Kidney (tissue), 13 donors: ENCODE measurements at regions not wholly inside any gene's neighbourhood (a gene's known extent, or its start where the extent isn't known, plus 50 kb on each side); places are given as distances from the start of the nearest gene placed in this dataset.

Experiments
- DNase-seq, 5 donors: peaks; one replicate each; pipeline ENCODE4 v3.0.0-alpha.2; 2013 to 2020
- FAIRE-seq: peaks from 2 replicates; lab custom pipeline; 2012; peaks lifted over from hg19 to GRCh38; lab: Jason Lieb, UNC
- H3K27ac ChIP-seq, 2 donors: one replicate each; pipeline ENCODE4 v1.7.0; 2013; ENCODE audit warnings: low read depth in 2 of 2, low read length in 2 of 2, inconsistent platforms in 1 of 2
- H3K27me3 ChIP-seq: one replicate; pipeline ENCODE4 v1.7.1; 2013; ENCODE audit warnings: low read length, inconsistent platforms; ENCODE audit not compliant: control insufficient read depth, insufficient read depth
- H3K36me3 ChIP-seq, 3 donors: one replicate each; pipeline versions ENCODE4 v1.7.0 to v1.7.1; 2013; ENCODE audit warnings: low read length in 3 of 3, control low read depth in 1 of 3, inconsistent platforms in 1 of 3; ENCODE audit not compliant: insufficient read depth in 3 of 3, control insufficient read depth in 2 of 3
- H3K4me1 ChIP-seq, 3 donors: one replicate each; pipeline versions ENCODE4 v1.7.0 to v1.7.1; 2013; ENCODE audit warnings: low read length in 3 of 3, inconsistent platforms in 1 of 3, low read depth in 1 of 3; ENCODE audit not compliant: control insufficient read depth in 2 of 3, insufficient read depth in 2 of 3
- H3K4me3 ChIP-seq, 3 donors: one replicate each; pipeline versions ENCODE4 v1.7.0 to v1.8.1; 2013; ENCODE audit warnings: low read length in 3 of 3, control low read depth in 1 of 3, inconsistent platforms in 1 of 3
- H3K9ac ChIP-seq, 3 donors: one replicate each; pipeline versions ENCODE4 v1.7.0 to v1.7.1; 2013; ENCODE audit warnings: low read length in 3 of 3, control low read depth in 1 of 3, inconsistent platforms in 1 of 3
- H3K9me3 ChIP-seq, 3 donors: one replicate each; pipeline versions ENCODE4 v1.7.0 to v1.7.1; 2013; ENCODE audit warnings: low read length in 3 of 3, control low read depth in 1 of 3, inconsistent platforms in 1 of 3; ENCODE audit not compliant: control insufficient read depth in 2 of 3, insufficient read depth in 1 of 3
- intact Hi-C: fragments of 100-400 bp; cut with DNase I; formaldehyde crosslinking; loops from one replicate; pipeline ENCODE4 v1.11.1; 2022
- TF ChIP-seq, protein P1 (sequence below): IDR thresholded peaks from 3 replicates; pipeline ENCODE4 v1.5.1; 2012; ENCODE audit warnings: mild to moderate bottlenecking, moderate library complexity, borderline replicate concordance; ENCODE audit not compliant: insufficient read depth; ENCODE audit errors: extremely low read depth
- donor health status: control.
- donor health status: control.
- donor health status: control.
- donor health status: control.
- donor health status: control.
- donor health status: DM: yes; HTN: yes; CAD: no.
- donor health status: Normal renal cell carcinoma (clear cell type).

DNA sequence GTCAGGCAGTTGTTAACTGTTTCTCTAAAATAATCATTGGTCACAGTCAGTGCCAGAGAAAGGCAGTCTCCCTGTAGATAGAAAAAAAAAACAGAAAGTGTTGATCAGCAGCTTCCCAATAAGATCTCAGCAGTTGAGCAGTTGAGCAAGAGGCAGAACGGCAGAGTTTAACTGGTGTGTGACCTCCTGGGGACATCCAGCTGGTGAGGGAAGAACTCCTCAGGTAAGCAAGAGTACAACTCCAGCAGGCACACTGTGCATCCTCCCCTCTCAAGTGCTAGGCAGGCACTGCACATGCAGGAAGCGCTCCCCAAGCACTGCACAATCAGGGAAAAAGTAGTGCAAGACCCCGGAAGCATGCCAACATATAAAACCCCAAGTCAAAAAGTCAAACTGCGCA, 1287.2 kb downstream of the NSUN3 start:
- Histone ChIP-seq H3K9me3 (no peaks in the 10 kb centered on the region), H3K27me3 (no peaks in the 10 kb centered on the region), H3K4me3 (peak overlapping the region in 2 of 3 donors; percentile 1 to 12), H3K4me1 (peaks cover 0 to 10% (median 0%) of the 10 kb centered on the region in 3 donors), H3K27ac (no peak overlapping the region), H3K9ac (no peak overlapping the region), H3K36me3 (no peaks in the 10 kb centered on the region)
- intact Hi-C loops: no loop called here
- DNase-seq: no peak
- TF ChIP-seq, protein P1, sequence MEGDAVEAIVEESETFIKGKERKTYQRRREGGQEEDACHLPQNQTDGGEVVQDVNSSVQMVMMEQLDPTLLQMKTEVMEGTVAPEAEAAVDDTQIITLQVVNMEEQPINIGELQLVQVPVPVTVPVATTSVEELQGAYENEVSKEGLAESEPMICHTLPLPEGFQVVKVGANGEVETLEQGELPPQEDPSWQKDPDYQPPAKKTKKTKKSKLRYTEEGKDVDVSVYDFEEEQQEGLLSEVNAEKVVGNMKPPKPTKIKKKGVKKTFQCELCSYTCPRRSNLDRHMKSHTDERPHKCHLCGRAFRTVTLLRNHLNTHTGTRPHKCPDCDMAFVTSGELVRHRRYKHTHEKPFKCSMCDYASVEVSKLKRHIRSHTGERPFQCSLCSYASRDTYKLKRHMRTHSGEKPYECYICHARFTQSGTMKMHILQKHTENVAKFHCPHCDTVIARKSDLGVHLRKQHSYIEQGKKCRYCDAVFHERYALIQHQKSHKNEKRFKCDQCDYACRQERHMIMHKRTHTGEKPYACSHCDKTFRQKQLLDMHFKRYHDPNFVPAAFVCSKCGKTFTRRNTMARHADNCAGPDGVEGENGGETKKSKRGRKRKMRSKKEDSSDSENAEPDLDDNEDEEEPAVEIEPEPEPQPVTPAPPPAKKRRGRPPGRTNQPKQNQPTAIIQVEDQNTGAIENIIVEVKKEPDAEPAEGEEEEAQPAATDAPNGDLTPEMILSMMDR: no peak
- no peak for FAIRE-seq

DNA sequence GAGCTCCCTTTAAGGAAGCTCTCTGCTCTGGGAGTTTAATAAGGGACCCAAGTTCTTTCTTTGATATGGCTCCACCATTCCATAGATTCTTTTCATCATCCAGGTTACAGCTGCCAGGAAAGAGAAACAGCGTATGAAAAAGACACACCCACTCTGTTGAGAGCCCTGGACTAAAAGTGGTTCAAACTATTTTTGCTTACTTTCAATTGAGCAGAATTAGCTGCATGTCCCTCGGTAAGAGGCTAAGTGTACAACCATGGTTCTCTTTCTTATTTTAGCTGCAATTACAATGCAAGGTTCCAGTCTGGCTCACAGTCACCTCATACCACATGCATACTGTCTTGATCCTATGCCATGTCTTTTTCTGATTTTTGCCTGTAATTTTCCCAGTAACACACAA, 1288.3 kb downstream of the NSUN3 start:
- H3K4me3 ChIP-seq: no peak overlapping the region
- FAIRE-seq (no peak), DNase-seq (no peak)
- H3K4me1 ChIP-seq: peaks cover 0 to 10% (median 0%) of the 10 kb centered on the region in 3 donors
- no peak overlapping the region for H3K9ac ChIP-seq
- H3K9me3 ChIP-seq: no peaks in the 10 kb centered on the region
- no peak overlapping the region for H3K27ac ChIP-seq
- H3K27me3 ChIP-seq: no peaks in the 10 kb centered on the region
- TF ChIP-seq, protein P1: no peak
- intact Hi-C loops: no loop called here
- no peaks in the 10 kb centered on the region for H3K36me3 ChIP-seq

DNA sequence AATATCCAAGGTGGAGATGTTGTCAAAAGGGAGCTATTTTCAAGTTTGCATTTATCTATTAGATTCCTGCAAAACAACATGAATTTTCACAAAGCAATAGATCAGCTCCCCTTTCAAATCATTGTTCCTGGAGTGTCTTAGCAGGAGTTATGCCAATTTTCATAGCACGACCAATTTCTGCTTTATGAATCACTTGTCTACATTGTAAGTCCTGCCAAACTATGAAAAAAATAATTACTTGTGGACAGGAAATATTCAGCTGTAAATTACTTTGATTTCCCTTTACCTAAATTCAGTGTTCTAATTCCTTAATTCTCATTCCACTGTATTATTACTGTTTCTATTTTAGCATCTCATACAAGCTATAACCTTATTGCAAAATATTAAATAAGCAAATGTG, 1289.6 kb downstream of the NSUN3 start:
- Histone ChIP-seq H3K4me1 (peaks cover 0 to 17% (median 0%) of the 10 kb centered on the region in 3 donors), H3K36me3 (no peaks in the 10 kb centered on the region), H3K9me3 (no peaks in the 10 kb centered on the region), H3K9ac (no peak overlapping the region), H3K27me3 (no peaks in the 10 kb centered on the region), H3K27ac (no peak overlapping the region), H3K4me3 (no peak overlapping the region)
- no peak for FAIRE-seq
- DNase-seq: no peak
- TF ChIP-seq, protein P1: no peak
- intact Hi-C loops: no loop called here

DNA sequence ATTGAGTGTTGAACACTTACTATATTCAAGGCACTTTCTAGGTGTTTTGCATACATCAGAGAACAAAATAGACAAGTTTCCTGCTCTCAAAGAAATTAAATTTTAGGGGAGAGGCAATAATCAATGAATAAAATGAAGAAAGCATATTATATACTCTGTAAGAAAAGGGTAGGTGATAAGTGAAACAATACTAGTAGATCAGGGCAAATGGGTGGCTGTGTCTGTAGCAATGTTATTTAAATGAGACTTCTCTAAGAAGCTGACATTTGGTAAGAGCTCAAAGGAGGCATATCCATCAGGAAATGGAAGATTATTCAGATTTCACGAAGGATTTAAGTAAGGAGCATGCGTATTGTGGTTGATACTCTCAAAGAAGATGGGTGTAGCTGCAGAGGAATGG, 1291.6 kb downstream of the NSUN3 start:
- FAIRE-seq (no peak), DNase-seq (no peak)
- Histone ChIP-seq H3K9me3 (no peaks in the 10 kb centered on the region), H3K4me3 (no peak overlapping the region), H3K4me1 (peaks cover 0 to 17% (median 0%) of the 10 kb centered on the region in 3 donors), H3K27me3 (no peaks in the 10 kb centered on the region), H3K9ac (no peak overlapping the region), H3K36me3 (no peaks in the 10 kb centered on the region), H3K27ac (no peak overlapping the region)
- TF ChIP-seq, protein P1: no peak
- intact Hi-C loops: no loop called here
